Glomerular visceral epithelial cell (primary cell): ENCODE measurements at regions not wholly inside any gene's neighbourhood (a gene's known extent, or its start where the extent isn't known, plus 50 kb on each side); places are given as distances from the start of the nearest gene placed in this dataset.
"Not testable (repeated sequence)": the region's sequence is repeated elsewhere in the genome, so short reads cannot be mapped to it uniquely, and the experiment has no call there.

Source experiments
- DNase-seq: peaks from one replicate; pipeline ENCODE4 v3.0.0-alpha.2; 2016; ENCODE audit errors: extremely low spot score

DNA sequence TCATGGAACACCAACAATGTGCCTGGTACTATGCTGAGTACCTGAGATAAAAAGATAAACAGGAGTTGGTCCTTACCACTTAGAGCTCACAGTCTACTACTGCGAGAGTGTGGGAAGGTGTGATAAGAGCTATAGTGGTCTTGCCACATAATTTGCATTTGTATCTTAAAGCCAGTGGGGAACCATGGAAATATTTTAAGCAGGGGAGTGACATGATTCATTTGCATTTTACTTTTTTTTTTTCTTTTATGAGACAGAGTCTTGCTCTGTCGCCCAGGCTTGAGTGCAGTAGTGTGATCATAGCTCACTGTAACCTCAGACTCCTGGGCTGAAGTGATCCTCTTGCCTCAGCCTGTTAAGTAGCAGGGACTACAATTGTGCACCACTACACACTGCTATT, 54.2 kb upstream of the FAM72C start:
- not testable (repeated sequence) for DNase-seq

DNA sequence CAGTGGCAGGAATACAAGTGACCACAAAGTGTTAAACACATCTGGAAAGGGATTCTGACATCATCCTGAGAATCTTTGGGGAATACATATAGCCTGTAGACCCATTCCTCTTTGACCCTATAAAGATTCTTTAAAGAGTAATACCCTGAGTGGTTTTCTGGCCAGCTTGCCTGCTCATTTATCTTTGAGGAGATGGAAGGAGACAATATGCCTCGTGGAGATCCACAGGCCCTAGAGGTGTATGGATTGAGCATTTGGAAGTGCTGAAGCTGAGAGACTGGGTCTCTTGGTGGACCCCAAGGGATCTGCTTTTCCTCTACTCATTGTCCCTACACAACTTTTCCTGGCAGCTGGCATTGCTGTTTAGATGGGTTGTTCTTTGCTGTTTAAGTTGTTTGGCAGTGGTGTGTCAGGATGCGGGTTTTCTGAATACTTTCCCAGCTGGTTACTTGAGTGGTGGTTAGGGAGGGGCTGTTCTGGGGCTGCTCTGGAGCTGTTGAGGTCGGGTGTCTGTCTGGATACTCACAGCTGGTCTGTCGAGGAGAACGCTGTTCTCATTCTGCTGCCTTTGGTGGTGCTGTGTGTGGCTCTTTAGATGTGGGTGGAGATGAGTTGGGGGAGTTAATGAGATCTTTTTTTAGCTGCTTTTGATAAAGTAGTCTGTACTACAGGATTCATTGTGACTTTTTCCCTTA, 50.1 kb upstream of the FAM72C start:
- DNase-seq = not testable (repeated sequence)
